SJSA1 (cell line): ENCODE measurements at regions not wholly inside any gene's neighbourhood (a gene's known extent, or its start where the extent isn't known, plus 50 kb on each side); places are given as distances from the start of the nearest gene placed in this dataset.
A peak's percentile ranks its signal among the peaks of the same experiment; 100 is the strongest.

Experiments
- DNase-seq, 2 experiments: peaks; one replicate each; pipeline ENCODE4 v3.0.0-alpha.2; 2015 to 2020; ENCODE audit warnings: low spot score in 2 of 2, low read depth in 1 of 2
- H3K27ac ChIP-seq: fragments of 250-450 bp; sonication (Bioruptor Pico); 2 replicates; pipeline ENCODE4 v1.5.1; 2020; ENCODE audit warnings: mild to moderate bottlenecking, moderate library complexity
- H3K27me3 ChIP-seq: fragments of 250-450 bp; sonication (Bioruptor Pico); replicated peaks from 2 replicates; pipeline ENCODE4 v1.5.1; 2020; ENCODE audit warnings: mild to moderate bottlenecking, moderate library complexity
- H3K36me3 ChIP-seq: fragments of 250-450 bp; sonication (Bioruptor Pico); 2 replicates; pipeline ENCODE4 v1.5.1; 2020; ENCODE audit warnings: mild to moderate bottlenecking
- H3K4me1 ChIP-seq: fragments of 250-450 bp; sonication (Bioruptor Pico); replicated peaks from 2 replicates; pipeline ENCODE4 v1.6.1; 2021; ENCODE audit warnings: mild to moderate bottlenecking
- H3K4me3 ChIP-seq: fragments of 250-450 bp; sonication (Bioruptor Pico); 2 replicates; pipeline ENCODE4 v1.5.1; 2020; ENCODE audit warnings: mild to moderate bottlenecking
- H3K9me3 ChIP-seq: fragments of 250-450 bp; sonication (Bioruptor Pico); replicated peaks from 2 replicates; pipeline ENCODE4 v1.5.1; 2020; ENCODE audit warnings: mild to moderate bottlenecking

DNA sequence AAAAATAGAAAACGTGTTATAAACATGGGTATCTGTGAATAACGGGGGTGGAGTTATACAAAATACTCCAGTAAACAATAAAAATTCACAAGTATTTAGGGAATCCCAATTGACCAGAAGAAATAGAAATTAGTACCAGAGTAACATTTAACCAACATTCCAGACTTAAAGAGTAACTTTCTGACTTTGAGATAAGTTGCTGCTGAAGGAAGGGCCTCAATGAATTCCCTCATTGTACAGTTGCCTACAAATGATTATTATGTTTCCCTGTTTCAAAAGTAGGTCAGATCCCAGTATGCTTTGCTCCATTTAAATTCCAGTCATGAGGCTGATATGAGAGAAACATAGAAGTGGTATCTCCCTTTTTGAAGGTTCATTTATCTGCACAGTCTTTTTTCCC is 88.3 kb upstream of the KCNH7 start:
- Histone ChIP-seq H3K27ac (peak overlapping the region; percentile 63), H3K9me3 (no peaks in the 10 kb centered on the region), H3K4me3 (no peak overlapping the region), H3K27me3 (no peaks in the 10 kb centered on the region), H3K4me1 (peaks cover 15% of the 10 kb centered on the region), H3K36me3 (no peaks in the 10 kb centered on the region)
- DNase-seq: peak in 1 of 2 experiments; percentile 66

DNA sequence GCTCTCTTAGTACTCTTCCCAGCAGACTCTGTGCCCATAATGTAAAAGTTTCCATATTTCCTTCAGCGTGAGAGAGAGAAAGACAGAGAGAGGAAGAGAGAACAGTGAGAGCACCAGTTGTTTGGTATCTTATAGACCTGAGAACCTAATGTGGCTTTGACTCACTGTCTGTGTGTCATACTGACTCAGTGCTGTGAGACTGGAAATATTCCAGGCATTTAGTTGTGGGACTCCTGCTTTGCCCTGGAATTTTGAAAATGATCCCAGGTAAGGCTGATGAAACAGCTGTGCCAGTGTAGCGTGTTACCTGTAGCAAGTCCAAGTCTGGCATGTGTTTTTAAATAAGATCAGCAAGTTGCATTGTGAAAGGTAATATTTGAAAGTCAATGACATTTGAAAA is 87.9 kb upstream of the KCNH7 start:
- Histone ChIP-seq H3K4me3 (no peak overlapping the region), H3K36me3 (no peaks in the 10 kb centered on the region), H3K4me1 (peaks cover 15% of the 10 kb centered on the region), H3K27ac (peak overlapping the region; percentile 63), H3K9me3 (no peaks in the 10 kb centered on the region), H3K27me3 (no peaks in the 10 kb centered on the region)
- peak in 1 of 2 experiments; percentile 62 for DNase-seq

DNA sequence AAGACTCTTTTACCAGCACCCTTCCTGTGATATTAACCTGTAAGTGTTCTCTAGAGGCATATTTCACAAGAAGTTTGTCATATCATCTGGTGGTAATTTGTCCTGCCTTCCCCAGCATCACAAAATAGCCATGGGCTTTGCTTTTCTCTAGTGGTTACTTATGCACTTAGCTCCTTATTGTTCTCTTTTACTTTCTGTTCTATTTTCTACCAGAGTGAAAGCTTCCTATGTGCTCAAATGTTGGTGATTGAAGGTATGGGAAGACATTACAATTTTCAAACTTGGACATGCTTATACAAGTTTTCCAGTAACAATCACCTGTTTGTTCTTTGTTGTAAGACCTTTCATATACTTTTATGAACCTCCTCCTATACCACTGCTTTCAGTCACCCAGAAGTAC is 87.0 kb upstream of the KCNH7 start:
- Histone ChIP-seq H3K9me3 (no peaks in the 10 kb centered on the region), H3K4me1 (peaks cover 15% of the 10 kb centered on the region), H3K27me3 (no peaks in the 10 kb centered on the region), H3K4me3 (no peak overlapping the region), H3K36me3 (no peaks in the 10 kb centered on the region), H3K27ac (no peak overlapping the region)
- peak in 1 of 2 experiments; percentile 11 for DNase-seq

DNA sequence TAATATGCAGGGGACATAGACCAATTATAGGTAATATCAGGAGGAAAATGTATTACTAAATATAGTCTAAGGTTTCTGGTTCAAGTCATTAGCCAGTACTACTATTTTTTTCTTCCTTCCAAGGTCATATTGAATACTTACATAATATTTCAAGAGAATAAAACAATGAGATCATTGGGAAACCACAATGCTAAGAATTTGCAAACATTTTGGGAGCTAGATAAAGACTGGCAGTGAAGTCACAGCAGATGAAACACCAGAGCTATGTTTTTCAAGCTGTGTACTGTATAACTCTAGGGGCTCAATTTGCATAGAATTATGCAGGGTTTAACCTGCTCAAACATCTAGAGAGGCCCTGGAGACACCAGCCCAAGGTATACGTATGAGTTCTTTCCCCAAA is 80.5 kb upstream of the KCNH7 start:
- Histone ChIP-seq H3K36me3 (no peaks in the 10 kb centered on the region), H3K4me1 (no peaks in the 10 kb centered on the region), H3K9me3 (no peaks in the 10 kb centered on the region), H3K27me3 (no peaks in the 10 kb centered on the region), H3K27ac (no peak overlapping the region), H3K4me3 (no peak overlapping the region)
- DNase-seq: no peak

DNA sequence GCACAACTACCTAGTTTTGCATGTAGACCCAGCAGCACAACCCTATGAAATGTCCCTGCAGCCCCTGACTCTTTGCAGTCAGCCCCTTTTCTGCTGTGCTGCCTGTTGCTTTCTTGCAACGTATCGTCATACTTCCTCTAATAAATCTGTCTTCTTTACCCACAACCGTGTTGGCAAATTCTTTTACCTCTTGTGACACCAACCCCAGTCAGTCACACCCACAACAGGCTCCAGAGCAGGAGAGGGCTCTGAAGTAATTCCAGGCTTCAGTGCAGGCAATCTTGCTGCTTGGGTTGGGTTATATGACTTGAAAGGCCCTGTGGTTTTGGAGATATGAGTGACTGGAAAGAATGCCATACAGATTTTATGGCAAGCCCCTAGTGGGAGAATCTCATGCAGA is 79.1 kb upstream of the KCNH7 start:
- Histone ChIP-seq H3K4me1 (no peaks in the 10 kb centered on the region), H3K27me3 (no peaks in the 10 kb centered on the region), H3K36me3 (no peaks in the 10 kb centered on the region), H3K9me3 (no peaks in the 10 kb centered on the region; the same call in 1 of the 2 replicates), H3K27ac (no peak overlapping the region), H3K4me3 (no peak overlapping the region)
- DNase-seq: no peak

DNA sequence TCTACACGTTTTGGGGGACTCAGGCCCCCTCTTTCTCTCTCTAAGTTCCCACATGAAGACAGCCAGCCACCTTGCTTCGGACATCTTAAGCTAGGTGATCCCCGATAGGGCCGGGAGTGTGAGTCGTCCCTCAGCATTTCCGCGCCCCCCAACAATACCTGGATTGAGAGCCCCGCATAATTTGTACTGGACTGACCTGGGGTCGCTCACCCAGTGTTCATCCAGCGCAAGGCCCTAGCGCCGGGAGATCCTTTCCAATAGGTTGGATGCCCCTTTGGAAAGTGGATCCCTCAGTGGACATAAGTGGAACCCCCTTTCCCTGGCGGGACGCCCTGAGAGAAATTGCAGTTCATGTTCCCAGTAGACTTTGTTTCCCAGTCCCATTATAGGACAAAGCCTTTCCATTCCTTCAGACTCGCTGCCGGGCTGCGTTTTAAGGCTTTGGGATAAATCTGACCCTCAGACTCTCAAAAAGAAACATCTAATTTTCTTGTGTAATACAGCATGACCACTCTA is 77.8 kb upstream of the KCNH7 start:
- Histone ChIP-seq H3K9me3 (no peaks in the 10 kb centered on the region; the same call in 1 of the 2 replicates), H3K27ac (no peak overlapping the region), H3K4me1 (no peaks in the 10 kb centered on the region), H3K4me3 (no peak overlapping the region), H3K27me3 (no peaks in the 10 kb centered on the region), H3K36me3 (no peaks in the 10 kb centered on the region)
- no peak for DNase-seq

DNA sequence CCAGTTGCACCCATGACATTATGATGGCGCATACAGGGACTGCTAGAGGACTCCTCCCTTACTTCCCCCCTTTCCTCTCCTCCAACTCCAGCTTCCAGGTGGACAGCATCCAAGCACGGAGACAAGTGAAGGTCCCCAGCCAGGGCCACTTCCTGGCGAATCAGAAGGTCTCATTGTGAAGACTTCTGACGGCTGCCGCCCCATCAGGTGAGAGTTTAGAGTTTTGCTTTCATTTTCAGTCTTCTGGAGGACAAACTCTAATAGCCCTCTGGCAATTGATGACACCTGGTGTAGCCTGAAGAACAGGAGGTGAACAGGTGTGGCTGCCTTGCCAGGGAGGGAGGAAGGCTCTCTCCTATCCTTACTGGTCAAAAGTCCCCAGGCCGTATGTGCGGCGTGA is 77.3 kb upstream of the KCNH7 start:
- no peak for DNase-seq
- Histone ChIP-seq H3K36me3 (no peaks in the 10 kb centered on the region), H3K27me3 (no peaks in the 10 kb centered on the region), H3K9me3 (no peaks in the 10 kb centered on the region; the same call in 1 of the 2 replicates), H3K27ac (no peak overlapping the region), H3K4me1 (no peaks in the 10 kb centered on the region), H3K4me3 (no peak overlapping the region)

DNA sequence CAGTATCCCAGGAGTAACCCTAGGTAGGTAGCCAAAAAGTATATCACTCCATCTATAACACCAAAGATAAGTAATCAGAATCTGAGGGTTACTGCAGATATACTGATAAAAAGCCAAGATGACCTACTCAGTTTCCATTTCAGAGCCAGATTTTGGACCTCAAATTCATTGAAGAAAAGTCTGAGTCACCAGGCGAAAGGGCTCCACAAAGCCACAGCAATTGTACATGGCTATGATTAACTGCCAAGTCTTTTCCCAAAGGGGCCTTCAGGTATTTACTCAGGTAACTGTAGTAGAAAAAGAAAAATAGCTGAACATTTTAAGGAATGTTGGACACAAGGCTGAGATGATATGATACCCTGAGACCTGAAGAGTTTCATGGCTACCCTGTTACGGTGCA is 75.6 kb upstream of the KCNH7 start:
- Histone ChIP-seq H3K27ac (no peak overlapping the region), H3K4me3 (no peak overlapping the region), H3K9me3 (no peaks in the 10 kb centered on the region; the same call in 1 of the 2 replicates), H3K4me1 (no peaks in the 10 kb centered on the region), H3K27me3 (no peaks in the 10 kb centered on the region), H3K36me3 (no peaks in the 10 kb centered on the region)
- no peak for DNase-seq

DNA sequence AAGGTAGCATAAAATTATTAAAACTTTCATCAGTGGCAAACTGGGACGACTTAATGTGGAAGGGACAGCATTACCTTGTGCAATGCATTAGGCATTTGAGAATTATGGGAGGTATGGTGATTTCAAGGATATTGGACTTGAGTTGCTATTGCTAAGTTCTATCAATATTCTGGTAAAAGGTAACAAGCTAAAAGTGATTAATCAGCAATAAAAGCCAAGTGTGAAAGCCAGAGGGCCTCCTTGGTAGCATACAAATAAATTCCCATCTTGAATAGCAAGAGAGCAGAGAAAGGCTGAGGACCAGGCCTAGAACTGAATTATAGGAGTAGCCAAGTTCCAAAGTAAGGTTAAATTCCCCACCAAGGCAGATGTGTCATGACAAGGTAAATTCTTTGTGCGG is 74.2 kb upstream of the KCNH7 start:
- Histone ChIP-seq H3K27ac (no peak overlapping the region), H3K4me1 (no peaks in the 10 kb centered on the region), H3K4me3 (no peak overlapping the region), H3K36me3 (no peaks in the 10 kb centered on the region), H3K27me3 (no peaks in the 10 kb centered on the region), H3K9me3 (no peaks in the 10 kb centered on the region; the same call in 1 of the 2 replicates)
- no peak for DNase-seq

DNA sequence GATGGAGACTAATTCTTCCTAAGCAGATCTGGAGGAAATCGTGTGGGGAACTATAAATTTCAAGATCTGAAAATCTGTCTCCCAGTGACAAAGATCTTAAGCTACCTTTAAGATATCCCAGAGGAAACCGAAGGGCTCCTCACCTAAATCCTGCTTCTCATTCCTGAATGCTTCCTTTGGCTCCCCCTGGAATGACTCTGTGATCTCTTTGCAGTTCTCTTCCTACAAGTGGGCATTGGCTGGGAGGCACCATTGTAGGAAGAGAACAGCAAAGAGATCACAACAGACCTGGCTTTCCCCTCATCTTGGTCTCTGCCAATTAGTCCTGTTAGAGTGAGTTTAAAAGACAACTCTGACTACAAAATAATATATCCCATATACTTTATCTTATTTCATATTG is 70.0 kb upstream of the KCNH7 start:
- DNase-seq: no peak
- Histone ChIP-seq H3K27me3 (no peaks in the 10 kb centered on the region; the same call in 1 of the 2 replicates), H3K4me3 (no peak overlapping the region), H3K27ac (no peak overlapping the region), H3K4me1 (no peaks in the 10 kb centered on the region), H3K9me3 (no peaks in the 10 kb centered on the region), H3K36me3 (no peaks in the 10 kb centered on the region)

DNA sequence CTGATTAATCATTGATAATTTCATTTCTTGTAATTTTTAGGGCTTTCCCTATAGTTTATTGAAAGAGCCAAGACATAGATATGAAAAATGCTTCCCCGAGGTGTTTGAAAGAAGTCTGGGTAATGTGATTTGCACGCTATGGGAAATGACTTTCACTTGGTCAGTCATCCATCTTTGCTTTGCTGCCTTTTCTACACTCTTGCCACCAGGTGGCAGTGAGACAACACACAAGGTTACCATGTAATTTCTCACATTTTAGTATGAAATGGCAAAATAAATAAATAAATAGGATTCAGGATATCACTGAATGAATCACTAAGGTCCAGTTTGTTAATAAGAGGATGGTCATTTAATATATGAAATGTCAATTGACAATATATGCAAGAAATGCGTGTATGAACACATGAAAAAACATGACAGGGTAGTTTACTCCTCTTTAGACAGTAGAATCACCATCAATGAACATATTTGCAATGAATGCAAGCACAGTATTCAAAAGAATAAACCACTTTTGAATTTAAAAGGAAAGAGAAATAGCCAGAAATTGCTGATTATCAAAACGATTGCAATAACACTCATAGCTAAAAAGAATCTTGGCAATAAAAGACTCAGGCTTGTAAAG is 52.2 kb upstream of the KCNH7 start:
- H3K9me3 ChIP-seq: no peaks in the 10 kb centered on the region

DNA sequence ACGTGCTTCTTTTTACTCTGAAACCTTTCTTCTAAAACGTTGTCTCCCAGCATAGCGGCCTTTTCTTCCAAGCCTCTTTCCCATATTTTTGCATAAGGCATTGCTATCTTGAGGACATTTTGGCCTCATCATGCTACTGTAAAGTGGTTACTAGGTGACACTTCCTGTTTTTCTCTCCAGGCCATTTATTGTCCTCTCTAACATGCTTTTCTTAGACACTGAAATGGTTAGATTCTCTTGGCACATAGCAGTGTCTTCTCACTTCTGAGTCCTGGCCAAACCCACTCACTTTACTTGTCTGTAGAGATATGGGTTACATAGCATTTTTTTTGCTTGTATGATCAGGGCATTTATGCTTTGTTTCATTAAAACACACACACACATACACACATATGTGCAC is 50.1 kb upstream of the KCNH7 start:
- no peaks in the 10 kb centered on the region for H3K9me3 ChIP-seq
- 0 out of 2 replicates have a peak, but pooled peaks cover 6% of the 10 kb centered on the region for H3K27me3 ChIP-seq
- no peak overlapping the region for H3K4me3 ChIP-seq
- no peaks in the 10 kb centered on the region for H3K4me1 ChIP-seq
- H3K36me3 ChIP-seq: no peaks in the 10 kb centered on the region
- no peak for DNase-seq
- H3K27ac ChIP-seq: no peak overlapping the region

More for the DNA sequence above, 52.2 kb upstream of the KCNH7 start:
- no peak overlapping the region for H3K4me3 ChIP-seq
- no peak overlapping the region for H3K27ac ChIP-seq
- no peaks in the 10 kb centered on the region for H3K4me1 ChIP-seq
- peak in 1 of 2 experiments; percentile 27 for DNase-seq
- no peaks in the 10 kb centered on the region for H3K36me3 ChIP-seq
- 0 out of 2 replicates have a peak, but pooled peaks cover 6% of the 10 kb centered on the region for H3K27me3 ChIP-seq
